ENCODE measurements at regions not wholly inside any gene's neighbourhood (a gene's known extent, or its start where the extent isn't known, plus 50 kb on each side); places are given as distances from the start of the nearest gene placed in this dataset.
"Not testable (repeated sequence)": the region's sequence is repeated elsewhere in the genome, so short reads cannot be mapped to it uniquely, and the experiment has no call there.

DNA sequence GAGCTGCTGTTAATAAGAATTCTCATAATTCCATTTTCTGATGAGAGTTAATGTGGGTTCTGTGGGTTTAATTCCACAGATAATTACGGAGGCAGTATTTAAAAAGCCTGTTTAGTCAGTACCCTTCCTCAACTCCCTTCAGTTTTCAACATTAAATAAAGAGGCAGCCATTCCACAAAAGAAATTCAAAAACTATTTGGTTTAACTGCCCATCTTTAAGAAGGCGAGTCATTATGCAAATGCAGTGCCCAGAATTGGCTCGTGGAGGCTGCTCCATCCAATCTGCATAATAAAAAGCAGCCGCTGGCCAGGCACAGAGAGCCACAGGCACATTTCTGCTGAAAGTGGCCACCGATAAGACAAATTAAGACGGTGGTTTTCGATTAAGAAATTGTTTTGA, 194.4 kb upstream of the TOX3 start:
- TF ChIP-seq, protein P1, sequence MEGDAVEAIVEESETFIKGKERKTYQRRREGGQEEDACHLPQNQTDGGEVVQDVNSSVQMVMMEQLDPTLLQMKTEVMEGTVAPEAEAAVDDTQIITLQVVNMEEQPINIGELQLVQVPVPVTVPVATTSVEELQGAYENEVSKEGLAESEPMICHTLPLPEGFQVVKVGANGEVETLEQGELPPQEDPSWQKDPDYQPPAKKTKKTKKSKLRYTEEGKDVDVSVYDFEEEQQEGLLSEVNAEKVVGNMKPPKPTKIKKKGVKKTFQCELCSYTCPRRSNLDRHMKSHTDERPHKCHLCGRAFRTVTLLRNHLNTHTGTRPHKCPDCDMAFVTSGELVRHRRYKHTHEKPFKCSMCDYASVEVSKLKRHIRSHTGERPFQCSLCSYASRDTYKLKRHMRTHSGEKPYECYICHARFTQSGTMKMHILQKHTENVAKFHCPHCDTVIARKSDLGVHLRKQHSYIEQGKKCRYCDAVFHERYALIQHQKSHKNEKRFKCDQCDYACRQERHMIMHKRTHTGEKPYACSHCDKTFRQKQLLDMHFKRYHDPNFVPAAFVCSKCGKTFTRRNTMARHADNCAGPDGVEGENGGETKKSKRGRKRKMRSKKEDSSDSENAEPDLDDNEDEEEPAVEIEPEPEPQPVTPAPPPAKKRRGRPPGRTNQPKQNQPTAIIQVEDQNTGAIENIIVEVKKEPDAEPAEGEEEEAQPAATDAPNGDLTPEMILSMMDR (conservative IDR thresholded peaks at IDR 0.05; ENCODE audit: low read depth, low read length): no peak
- no peak overlapping the region for H3K4me3 ChIP-seq (ENCODE audit: low read depth, low read length)
- no peak for DNase-seq (ENCODE audit: low read depth)

DNA sequence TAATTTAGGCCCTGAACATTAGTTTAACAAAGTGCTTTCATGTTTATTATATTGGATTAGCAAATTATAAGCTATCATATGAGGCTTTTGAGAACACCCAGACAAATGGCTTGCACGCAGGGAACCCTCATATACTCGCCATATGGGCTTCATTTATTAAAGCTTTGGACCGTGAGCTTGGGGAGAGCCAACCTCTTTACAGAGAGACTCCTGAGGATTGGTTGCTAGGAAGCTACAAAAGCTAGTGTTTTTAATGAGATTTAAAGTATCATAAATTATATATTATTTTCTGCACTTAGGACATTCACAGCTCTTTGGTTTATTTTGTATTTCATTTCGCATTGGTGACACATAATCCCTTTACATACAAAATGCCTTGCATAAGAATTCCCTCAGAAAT, 193.8 kb upstream of the TOX3 start:
- no peak overlapping the region for H3K4me3 ChIP-seq (ENCODE audit: low read depth, low read length)
- no peak for DNase-seq (ENCODE audit: low read depth)
- TF ChIP-seq, protein P1 (conservative IDR thresholded peaks at IDR 0.05; ENCODE audit: low read depth, low read length): no peak

DNA sequence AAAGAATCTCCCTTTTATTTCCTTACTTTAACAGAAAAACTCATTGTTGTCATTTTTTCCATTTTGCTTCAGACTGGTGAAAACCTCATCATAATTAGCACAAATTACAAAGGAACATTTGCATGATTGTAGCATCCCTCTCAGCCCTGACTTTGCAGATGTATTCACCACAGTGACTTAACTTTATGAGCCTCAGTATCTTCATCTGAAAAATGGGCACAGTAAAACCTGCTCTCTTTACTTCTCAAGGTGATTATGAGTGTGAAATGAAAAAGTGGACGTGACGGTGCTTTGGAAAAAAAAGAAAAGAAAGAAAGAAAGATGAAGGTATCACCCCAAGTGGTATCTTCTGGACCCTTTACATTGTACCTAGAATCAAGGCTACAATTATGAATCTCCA, 193.4 kb upstream of the TOX3 start:
- no peak overlapping the region for H3K4me3 ChIP-seq (ENCODE audit: low read depth, low read length)
- no peak for DNase-seq (ENCODE audit: low read depth)
- TF ChIP-seq, protein P1 (conservative IDR thresholded peaks at IDR 0.05; ENCODE audit: low read depth, low read length): no peak

DNA sequence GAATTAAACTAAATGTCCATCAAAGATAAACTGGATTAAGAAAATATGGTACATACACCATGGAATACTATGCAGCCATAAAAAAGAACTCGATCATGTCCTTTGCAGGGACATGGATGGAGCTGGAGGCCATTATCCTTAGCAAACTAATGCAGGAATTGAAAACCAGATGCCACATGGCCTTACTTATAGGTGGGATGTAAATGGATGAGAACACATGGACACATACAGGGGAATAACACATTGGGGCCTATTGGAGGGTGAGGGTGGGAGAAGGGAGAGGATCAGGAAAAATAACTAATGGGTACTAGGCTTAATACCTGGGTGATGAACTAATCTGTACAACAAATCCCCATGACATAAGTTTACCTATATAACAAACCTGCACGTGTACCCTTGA, 192.0 kb upstream of the TOX3 start:
- not testable (repeated sequence) for H3K4me3 ChIP-seq (ENCODE audit: low read depth, low read length); DNase-seq (ENCODE audit: low read depth)

DNA sequence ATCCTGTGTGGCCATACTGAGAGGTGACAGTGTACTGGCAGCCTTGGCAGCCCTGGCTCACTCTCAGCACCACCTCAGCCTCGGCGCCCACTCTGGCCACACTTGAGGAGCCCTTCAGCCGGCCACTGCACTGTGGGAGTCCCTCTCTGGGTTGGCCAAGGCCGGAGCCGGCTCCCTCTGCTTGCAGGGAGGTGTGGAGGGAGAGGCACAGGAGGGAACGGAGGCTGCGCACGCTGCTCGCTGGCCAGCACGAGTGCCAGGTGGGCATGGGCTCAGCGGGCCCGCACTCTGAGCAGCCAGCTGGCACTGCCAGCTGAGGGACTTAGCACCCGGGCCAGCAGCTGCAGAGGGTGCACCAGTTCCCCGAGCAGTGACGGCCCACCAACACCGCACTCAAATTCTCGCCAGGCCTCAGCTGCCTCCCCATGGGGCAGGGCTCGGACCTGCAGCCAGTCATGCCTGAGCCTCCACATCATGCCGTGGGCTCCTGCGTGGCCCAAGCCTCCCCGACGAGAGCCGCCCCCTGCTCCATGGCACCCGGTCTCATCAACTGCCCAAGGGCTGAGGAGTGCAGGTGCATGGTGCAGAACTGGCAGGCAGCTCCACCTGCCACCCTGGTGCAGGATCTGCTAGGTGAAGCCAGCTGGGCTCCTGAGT, 184.4 kb upstream of the TOX3 start:
- no peak for DNase-seq (ENCODE audit: low read depth)
- H3K4me3 ChIP-seq (ENCODE audit: low read depth, low read length): no peak overlapping the region
- TF ChIP-seq, protein P1 (conservative IDR thresholded peaks at IDR 0.05; ENCODE audit: low read depth, low read length): no peak

DNA sequence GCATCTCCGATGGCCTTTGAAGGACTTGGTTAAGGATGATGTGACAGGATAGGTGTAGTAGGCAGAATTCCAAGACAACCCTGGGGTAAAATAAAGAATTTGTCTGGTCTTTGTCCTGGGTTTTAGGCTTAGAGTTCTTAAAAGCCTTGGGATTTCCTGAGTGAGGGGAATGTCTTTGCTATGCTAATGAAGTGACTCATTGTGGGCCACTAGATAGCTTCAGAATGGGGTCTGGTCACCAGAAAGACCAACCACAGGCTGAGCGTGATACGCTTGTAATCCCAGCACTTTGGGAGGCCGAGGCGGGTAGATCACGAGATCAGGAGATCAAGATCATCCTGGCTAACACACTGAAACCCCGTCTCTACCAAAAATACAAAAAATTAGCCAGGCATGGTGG, 182.8 kb upstream of the TOX3 start:
- TF ChIP-seq, protein P1 (conservative IDR thresholded peaks at IDR 0.05; ENCODE audit: low read depth, low read length): no peak
- H3K4me3 ChIP-seq (ENCODE audit: low read depth, low read length): no peak overlapping the region
- no peak for DNase-seq (ENCODE audit: low read depth)

DNA sequence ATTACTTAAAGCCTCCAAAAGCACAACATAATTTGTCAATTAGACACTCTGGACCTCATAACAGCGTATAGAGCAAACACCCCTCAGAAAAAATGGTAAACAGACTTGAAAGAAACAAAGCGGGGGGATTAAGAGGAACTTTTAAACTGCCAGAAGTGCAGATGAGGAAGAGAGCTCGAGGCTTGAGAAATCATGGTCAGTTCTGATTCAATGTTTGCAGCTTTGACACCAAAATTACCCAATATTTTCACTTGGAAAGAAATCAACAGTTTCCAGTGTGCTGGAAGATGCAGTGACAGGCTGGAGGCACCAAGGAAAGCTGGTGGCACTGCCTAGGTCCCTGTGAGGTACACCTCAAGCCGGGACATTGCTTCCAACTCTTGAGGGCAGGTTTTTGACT, 180.9 kb upstream of the TOX3 start:
- no peak overlapping the region for H3K4me3 ChIP-seq (ENCODE audit: low read depth, low read length)
- TF ChIP-seq, protein P1 (conservative IDR thresholded peaks at IDR 0.05; ENCODE audit: low read depth, low read length): no peak
- no peak for DNase-seq (ENCODE audit: low read depth)
